ENCODE measurements at regions not wholly inside any gene's neighbourhood (a gene's known extent, or its start where the extent isn't known, plus 50 kb on each side); places are given as distances from the start of the nearest gene placed in this dataset.

- no peaks in the 10 kb centered on the region for H3K4me1 ChIP-seq (replicated peaks in 1 of 2; ENCODE audit: control insufficient read depth in 2 of 2, insufficient read depth in 2 of 2, low read length in 2 of 2)
- FAIRE-seq, result no peak
- TF ChIP-seq NR0B1 (IDR thresholded peaks at IDR 0.05; ENCODE audit: partially characterized antibody) (no peak), STAT6 (CRISPR knock-in tag; IDR thresholded peaks at IDR 0.05) (no peak)
- no peaks in the 10 kb centered on the region for H3K9me1 ChIP-seq (ENCODE audit: control insufficient read depth, insufficient read depth, low read length)
- no TSS peak for BruUV-seq (replicated peaks)
- WGBS (ENCODE audit: insufficient coverage, low coverage, missing lambda C conversion rate), result 0% methylated on average over 2 of the region's 2 CpGs
- ChIA-PET POLR2A (no interaction called here), CTCF (ENCODE audit: low intra/inter-chr PET ratio) (no interaction called here)
- no peaks in the 10 kb centered on the region for H3K9me3 ChIP-seq (replicated peaks; ENCODE audit: control insufficient read depth, insufficient read depth, low read depth, low read length)
- no peaks in the 10 kb centered on the region for H4K20me1 ChIP-seq (replicated peaks; ENCODE audit: control insufficient read depth, insufficient read depth, low read length)
- no peak overlapping the region for H3K27ac ChIP-seq (ENCODE audit: extremely low read depth, low read depth, low read length)
- H3K9ac ChIP-seq (ENCODE audit: insufficient read depth in 1 of 2, low read depth in 2 of 2, low read length in 2 of 2), result no peak overlapping the region
- intact Hi-C loops (cut with micrococcal nuclease) (loop anchor here (10.0 kb wide), 1 partner anchor 158 kb away; no protein-coding TSS in a partner anchor), in situ Hi-C loops (cut with MboI) (no loop called here)
- DNase-seq (ENCODE audit: extremely low read depth in 1 of 4, low spot score in 3 of 4), result no peak
- H3K4me3 ChIP-seq, result no peak overlapping the region
- no peak overlapping the region for H3K4me2 ChIP-seq (ENCODE audit: insufficient read depth, low read length)
- H3K27me3 ChIP-seq (ENCODE audit: control insufficient read depth in 2 of 2, insufficient read depth in 2 of 2, low read length in 2 of 2), result no peaks in the 10 kb centered on the region; a peak in 1 of 5 replicates
- H3K79me2 ChIP-seq (ENCODE audit: control insufficient read depth, insufficient read depth, low read length), result no peaks in the 10 kb centered on the region
- no peak overlapping the region for H2AFZ ChIP-seq (ENCODE audit: low read depth, low read length)
- no peak for ATAC-seq
- H3K36me3 ChIP-seq (ENCODE audit: control insufficient read depth, insufficient read depth, low read length), result no peaks in the 10 kb centered on the region
These were observed 98.8 kb upstream of the EOLA2 start for GRCh38 chrX:150037041-150037440.

Measured in K562 (cell line).